ENCODE measurements at regions not wholly inside any gene's neighbourhood (a gene's known extent, or its start where the extent isn't known, plus 50 kb on each side); places are given as distances from the start of the nearest gene placed in this dataset.

GRCh38 chr16:64167936-64168335 lies 953.9 kb downstream of the CDH11 start:
- no peak for DNase-seq (ENCODE audit: low read depth)

- DNase-seq (ENCODE audit: low read depth) = no peak
These were observed 956.5 kb downstream of the CDH11 start for GRCh38 chr16:64165368-64165767.

GRCh38 chr16:64162613-64163375 lies 959.1 kb downstream of the CDH11 start:
- DNase-seq (ENCODE audit: low read depth) = no peak

GRCh38 chr16:64159976-64160375 lies 961.9 kb downstream of the CDH11 start:
- no peak for DNase-seq (ENCODE audit: low read depth)

GRCh38 chr16:64158941-64159588 lies 962.8 kb downstream of the CDH11 start:
- no peak for DNase-seq (ENCODE audit: low read depth)

GRCh38 chr16:64153718-64154117 lies 968.1 kb downstream of the CDH11 start:
- DNase-seq (ENCODE audit: low read depth) = no peak

- peak; percentile 49 for DNase-seq (ENCODE audit: low read depth)
These were observed 969.7 kb downstream of the CDH11 start for GRCh38 chr16:64151990-64152767.

- no peak for DNase-seq (ENCODE audit: low read depth)
These were observed 971.7 kb downstream of the CDH11 start for GRCh38 chr16:64150193-64150592.

- DNase-seq (ENCODE audit: low read depth) = no peak
These were observed 972.1 kb downstream of the CDH11 start for GRCh38 chr16:64149756-64150155.

- DNase-seq (ENCODE audit: low read depth) = no peak
These were observed 973.5 kb downstream of the CDH11 start for GRCh38 chr16:64148356-64148755.

GRCh38 chr16:64147941-64148340 lies 973.9 kb downstream of the CDH11 start:
- no peak for DNase-seq (ENCODE audit: low read depth)

- DNase-seq (ENCODE audit: low read depth) = no peak
These were observed 977.2 kb downstream of the CDH11 start for GRCh38 chr16:64144617-64145016.

GRCh38 chr16:64138621-64139020 lies 983.2 kb downstream of the CDH11 start:
- DNase-seq (ENCODE audit: low read depth) = no peak

GRCh38 chr16:64138006-64138405 lies 983.9 kb downstream of the CDH11 start:
- DNase-seq (ENCODE audit: low read depth) = no peak

GRCh38 chr16:64136743-64137142 lies 985.1 kb downstream of the CDH11 start:
- DNase-seq (ENCODE audit: low read depth) = no peak

- DNase-seq (ENCODE audit: low read depth) = no peak
These were observed 985.5 kb downstream of the CDH11 start for GRCh38 chr16:64136314-64136713.

GRCh38 chr16:64133366-64133765 lies 988.5 kb downstream of the CDH11 start:
- no peak for DNase-seq (ENCODE audit: low read depth)

- no peak for DNase-seq (ENCODE audit: low read depth)
These were observed 989.0 kb downstream of the CDH11 start for GRCh38 chr16:64132759-64133361.

GRCh38 chr16:64132190-64132589 lies 989.7 kb downstream of the CDH11 start:
- DNase-seq (ENCODE audit: low read depth) = no peak

GRCh38 chr16:64131423-64131822 lies 990.4 kb downstream of the CDH11 start:
- DNase-seq (ENCODE audit: low read depth) = no peak

- no peak for DNase-seq (ENCODE audit: low read depth)
These were observed 991.7 kb downstream of the CDH11 start for GRCh38 chr16:64130140-64130539.

- no peak for DNase-seq (ENCODE audit: low read depth)
These were observed 999.7 kb downstream of the CDH11 start for GRCh38 chr16:64122177-64122576.

GRCh38 chr16:64121473-64121872 lies 1000.4 kb downstream of the CDH11 start:
- DNase-seq (ENCODE audit: low read depth) = no peak
